WTC11 (cell line): ENCODE measurements at regions not wholly inside any gene's neighbourhood (a gene's known extent, or its start where the extent isn't known, plus 50 kb on each side); places are given as distances from the start of the nearest gene placed in this dataset.

Experiments
- GABPB1 ChIP-seq: sonication (generic); formaldehyde crosslinking; IDR thresholded peaks from 2 replicates; pipeline ENCODE4 v1.8.1; 2023; ENCODE audit warnings: mild to moderate bottlenecking, missing genetic modification reagents
- NR2C2 ChIP-seq: sonication (generic); formaldehyde crosslinking; IDR thresholded peaks from 2 replicates; pipeline ENCODE4 v1.8.0; 2022; ENCODE audit warnings: mild to moderate bottlenecking, missing genetic modification reagents
- ZNF232 ChIP-seq: sonication (generic); formaldehyde crosslinking; IDR thresholded peaks from 2 replicates; pipeline ENCODE4 v1.8.0; 2022; ENCODE audit warnings: mild to moderate bottlenecking, missing genetic modification reagents
- TF ChIP-seq, protein P1 (sequence below): sonication (generic); formaldehyde crosslinking; conservative IDR thresholded peaks from 2 replicates; pipeline ENCODE4 v1.8.1; 2023; ENCODE audit warnings: mild to moderate bottlenecking, low read depth, missing genetic modification reagents, moderate library complexity

DNA sequence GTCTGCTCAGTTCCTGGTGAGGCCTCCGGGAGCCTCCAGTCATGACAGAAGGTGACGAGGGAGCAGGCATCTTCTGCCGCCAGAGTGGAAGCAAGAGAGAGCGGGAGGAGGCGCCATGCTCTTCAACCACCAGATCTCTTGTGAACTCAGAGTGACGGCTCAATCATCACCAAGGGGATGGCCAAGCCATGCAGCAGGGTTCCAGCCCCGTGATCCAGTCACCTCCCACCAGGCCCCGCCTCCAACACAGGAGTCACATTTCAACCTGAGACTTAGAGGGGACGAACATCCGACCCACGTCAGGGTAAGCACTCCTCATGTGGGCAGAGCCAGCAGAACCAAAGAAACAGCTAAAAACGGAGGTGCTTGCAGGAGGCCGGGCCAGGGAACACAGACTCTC, 1470.5 kb downstream of the BRD1 start:
- TF ChIP-seq, protein P1, sequence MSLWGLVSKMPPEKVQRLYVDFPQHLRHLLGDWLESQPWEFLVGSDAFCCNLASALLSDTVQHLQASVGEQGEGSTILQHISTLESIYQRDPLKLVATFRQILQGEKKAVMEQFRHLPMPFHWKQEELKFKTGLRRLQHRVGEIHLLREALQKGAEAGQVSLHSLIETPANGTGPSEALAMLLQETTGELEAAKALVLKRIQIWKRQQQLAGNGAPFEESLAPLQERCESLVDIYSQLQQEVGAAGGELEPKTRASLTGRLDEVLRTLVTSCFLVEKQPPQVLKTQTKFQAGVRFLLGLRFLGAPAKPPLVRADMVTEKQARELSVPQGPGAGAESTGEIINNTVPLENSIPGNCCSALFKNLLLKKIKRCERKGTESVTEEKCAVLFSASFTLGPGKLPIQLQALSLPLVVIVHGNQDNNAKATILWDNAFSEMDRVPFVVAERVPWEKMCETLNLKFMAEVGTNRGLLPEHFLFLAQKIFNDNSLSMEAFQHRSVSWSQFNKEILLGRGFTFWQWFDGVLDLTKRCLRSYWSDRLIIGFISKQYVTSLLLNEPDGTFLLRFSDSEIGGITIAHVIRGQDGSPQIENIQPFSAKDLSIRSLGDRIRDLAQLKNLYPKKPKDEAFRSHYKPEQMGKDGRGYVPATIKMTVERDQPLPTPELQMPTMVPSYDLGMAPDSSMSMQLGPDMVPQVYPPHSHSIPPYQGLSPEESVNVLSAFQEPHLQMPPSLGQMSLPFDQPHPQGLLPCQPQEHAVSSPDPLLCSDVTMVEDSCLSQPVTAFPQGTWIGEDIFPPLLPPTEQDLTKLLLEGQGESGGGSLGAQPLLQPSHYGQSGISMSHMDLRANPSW (CRISPR knock-in tag), result no peak
- TF ChIP-seq GABPB1 (CRISPR knock-in tag) (no peak), NR2C2 (CRISPR knock-in tag) (no peak), ZNF232 (no peak)
